Lung (tissue), 11 donors: ENCODE measurements at regions not wholly inside any gene's neighbourhood (a gene's known extent, or its start where the extent isn't known, plus 50 kb on each side); places are given as distances from the start of the nearest gene placed in this dataset.

ENCODE experiments used
- ATAC-seq: fragments of 200-7000 bp; cut with Tn5 transposase; one replicate; pipeline ENCODE4 v1.9.1; 2020; ENCODE audit warnings: moderate number of reproducible peaks; ENCODE audit not compliant: insufficient read depth, low FRiP score
- DNase-seq, 3 donors: peaks; one replicate each; pipeline ENCODE4 v3.0.0-alpha.2; 2013 to 2017
- H3K27ac ChIP-seq, 2 donors: one replicate each; pipeline ENCODE4 v1.5.1; 2013; ENCODE audit warnings: mild to moderate bottlenecking in 2 of 2, moderate library complexity in 2 of 2, control low read depth in 1 of 2, inconsistent platforms in 1 of 2, low read depth in 1 of 2, low read length in 1 of 2
- H3K27me3 ChIP-seq, 3 donors: one replicate each; pipeline ENCODE4 v1.5.1; 2013; ENCODE audit warnings: low read length in 2 of 3; ENCODE audit not compliant: control insufficient read depth in 3 of 3, insufficient read depth in 3 of 3
- H3K36me3 ChIP-seq, 4 donors: one replicate each; pipeline ENCODE4 v1.5.1; 2013; ENCODE audit warnings: low read length in 4 of 4, mild to moderate bottlenecking in 1 of 4, moderate library complexity in 1 of 4; ENCODE audit not compliant: control insufficient read depth in 4 of 4, insufficient read depth in 4 of 4
- H3K4me1 ChIP-seq, 5 donors: one replicate each; pipeline ENCODE4 v1.5.1; 2013; ENCODE audit warnings: low read length in 5 of 5, mild to moderate bottlenecking in 2 of 5, moderate library complexity in 1 of 5; ENCODE audit not compliant: control insufficient read depth in 5 of 5, insufficient read depth in 5 of 5
- H3K4me3 ChIP-seq: one replicate; pipeline ENCODE4 v1.5.1; 2013; ENCODE audit warnings: mild to moderate bottlenecking, control low read depth, moderate library complexity
- H3K9ac ChIP-seq, 2 donors: one replicate each; pipeline ENCODE4 v1.5.1; 2013; ENCODE audit warnings: low read length in 2 of 2, control low read depth in 1 of 2; ENCODE audit not compliant: insufficient read depth in 1 of 2
- H3K9me3 ChIP-seq, 4 donors: one replicate each; pipeline ENCODE4 v1.5.1; 2013; ENCODE audit warnings: low read length in 3 of 4, mild to moderate bottlenecking in 1 of 4, moderate library complexity in 1 of 4; ENCODE audit not compliant: control insufficient read depth in 4 of 4, insufficient read depth in 3 of 4
- WGBS, 2 donors: extraction: QIAGEN DNeasy Blood & Tissue Kit; methylation state at CpG; one replicate each; pipeline ENCODE4 v1.1.7; 2013; 5-methylcytosine and 5-hydroxymethylcytosine counted together
- TF ChIP-seq, protein P1 (sequence below): IDR thresholded peaks from 2 replicates; pipeline ENCODE4 v1.5.1; 2012; ENCODE audit warnings: mild to moderate bottlenecking; ENCODE audit errors: control extremely low read depth, extremely low read depth
- donor health status: control.
- donor health status: control.
- donor health status: Bipolar disorder and iron deficiency.
- donor health status: healthy.
- donor health status: DM: yes; HTN: yes; CAD: no.

- DNase-seq (no peak), ATAC-seq (no peak)
- Histone ChIP-seq H3K9me3 (no peaks in the 10 kb centered on the region), H3K9ac (no peak overlapping the region), H3K4me1 (no peaks in the 10 kb centered on the region), H3K4me3 (no peak overlapping the region), H3K36me3 (no peaks in the 10 kb centered on the region), H3K27ac (no peak overlapping the region), H3K27me3 (peaks cover 0 to 4% (median 0%) of the 10 kb centered on the region in 3 donors)
- WGBS, 2 donors = 87 to 91% methylated on average over 4 of the region's 4 CpGs
- TF ChIP-seq, protein P1, sequence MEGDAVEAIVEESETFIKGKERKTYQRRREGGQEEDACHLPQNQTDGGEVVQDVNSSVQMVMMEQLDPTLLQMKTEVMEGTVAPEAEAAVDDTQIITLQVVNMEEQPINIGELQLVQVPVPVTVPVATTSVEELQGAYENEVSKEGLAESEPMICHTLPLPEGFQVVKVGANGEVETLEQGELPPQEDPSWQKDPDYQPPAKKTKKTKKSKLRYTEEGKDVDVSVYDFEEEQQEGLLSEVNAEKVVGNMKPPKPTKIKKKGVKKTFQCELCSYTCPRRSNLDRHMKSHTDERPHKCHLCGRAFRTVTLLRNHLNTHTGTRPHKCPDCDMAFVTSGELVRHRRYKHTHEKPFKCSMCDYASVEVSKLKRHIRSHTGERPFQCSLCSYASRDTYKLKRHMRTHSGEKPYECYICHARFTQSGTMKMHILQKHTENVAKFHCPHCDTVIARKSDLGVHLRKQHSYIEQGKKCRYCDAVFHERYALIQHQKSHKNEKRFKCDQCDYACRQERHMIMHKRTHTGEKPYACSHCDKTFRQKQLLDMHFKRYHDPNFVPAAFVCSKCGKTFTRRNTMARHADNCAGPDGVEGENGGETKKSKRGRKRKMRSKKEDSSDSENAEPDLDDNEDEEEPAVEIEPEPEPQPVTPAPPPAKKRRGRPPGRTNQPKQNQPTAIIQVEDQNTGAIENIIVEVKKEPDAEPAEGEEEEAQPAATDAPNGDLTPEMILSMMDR = no peak
Observed at GRCh38 chr6:168865522-168865921, 388.1 kb downstream of the THBS2 start.

- Histone ChIP-seq H3K4me3 (no peak overlapping the region), H3K4me1 (no peaks in the 10 kb centered on the region), H3K27me3 (peaks cover 0 to 4% (median 0%) of the 10 kb centered on the region in 3 donors), H3K9ac (no peak overlapping the region), H3K36me3 (no peaks in the 10 kb centered on the region), H3K9me3 (no peaks in the 10 kb centered on the region), H3K27ac (no peak overlapping the region)
- DNase-seq (no peak), ATAC-seq (no peak)
- TF ChIP-seq, protein P1 = no peak
- WGBS, 2 donors = 75 to 80% methylated on average over 7 of the region's 7 CpGs
Observed at GRCh38 chr6:168864541-168865460, 388.8 kb downstream of the THBS2 start.

GRCh38 chr6:168863467-168863866 is 390.2 kb downstream of the THBS2 start:
- TF ChIP-seq, protein P1 = no peak
- no peak for DNase-seq
- H3K4me3 ChIP-seq = no peak overlapping the region
- H3K4me1 ChIP-seq = no peaks in the 10 kb centered on the region
- no peak overlapping the region for H3K27ac ChIP-seq
- 85 to 92% methylated on average over 4 of the region's 4 CpGs for WGBS, 2 donors
- no peak for ATAC-seq
- no peaks in the 10 kb centered on the region for H3K36me3 ChIP-seq
- H3K9me3 ChIP-seq = no peaks in the 10 kb centered on the region
- H3K27me3 ChIP-seq = peaks cover 0 to 4% (median 0%) of the 10 kb centered on the region in 3 donors
- no peak overlapping the region for H3K9ac ChIP-seq
